HG03439 (cell line): ENCODE measurements at regions not wholly inside any gene's neighbourhood (a gene's known extent, or its start where the extent isn't known, plus 50 kb on each side); places are given as distances from the start of the nearest gene placed in this dataset.
"Not testable (repeated sequence)": the region's sequence is repeated elsewhere in the genome, so short reads cannot be mapped to it uniquely, and the experiment has no call there.

Source experiments
- ATAC-seq: cut with Tn5 transposase; IDR thresholded peaks from one replicate; pipeline ENCODE4 v1.9.1; 2021; ENCODE audit warnings: mild to moderate bottlenecking, moderate library complexity; ENCODE audit not compliant: unreplicated experiment

DNA sequence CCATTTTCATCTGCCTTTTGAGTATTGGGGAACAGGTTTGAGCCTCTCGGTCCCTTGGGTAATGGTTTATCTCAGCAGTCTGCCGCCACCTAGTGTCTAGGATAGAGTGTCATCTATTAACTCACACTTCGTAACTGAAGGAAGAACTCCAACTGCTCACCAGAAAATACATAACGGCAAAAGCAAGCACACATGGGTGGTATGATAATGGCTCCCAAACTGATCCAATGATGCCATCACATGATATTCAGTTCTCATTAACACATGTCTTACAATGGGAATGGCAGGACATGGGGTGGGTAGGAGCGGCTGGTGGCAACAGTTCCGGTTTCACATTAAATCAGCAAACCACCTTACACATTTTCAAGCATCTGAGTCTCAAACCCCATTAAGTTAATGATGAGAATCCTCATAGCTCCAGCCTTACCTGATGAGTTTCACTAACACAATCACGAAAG lies 110.7 kb upstream of the PHACTR1 start:
- peak; percentile 55 for ATAC-seq

GRCh38 chr6:12606616-12607015 lies 110.0 kb upstream of the PHACTR1 start:
- ATAC-seq, result no peak

DNA sequence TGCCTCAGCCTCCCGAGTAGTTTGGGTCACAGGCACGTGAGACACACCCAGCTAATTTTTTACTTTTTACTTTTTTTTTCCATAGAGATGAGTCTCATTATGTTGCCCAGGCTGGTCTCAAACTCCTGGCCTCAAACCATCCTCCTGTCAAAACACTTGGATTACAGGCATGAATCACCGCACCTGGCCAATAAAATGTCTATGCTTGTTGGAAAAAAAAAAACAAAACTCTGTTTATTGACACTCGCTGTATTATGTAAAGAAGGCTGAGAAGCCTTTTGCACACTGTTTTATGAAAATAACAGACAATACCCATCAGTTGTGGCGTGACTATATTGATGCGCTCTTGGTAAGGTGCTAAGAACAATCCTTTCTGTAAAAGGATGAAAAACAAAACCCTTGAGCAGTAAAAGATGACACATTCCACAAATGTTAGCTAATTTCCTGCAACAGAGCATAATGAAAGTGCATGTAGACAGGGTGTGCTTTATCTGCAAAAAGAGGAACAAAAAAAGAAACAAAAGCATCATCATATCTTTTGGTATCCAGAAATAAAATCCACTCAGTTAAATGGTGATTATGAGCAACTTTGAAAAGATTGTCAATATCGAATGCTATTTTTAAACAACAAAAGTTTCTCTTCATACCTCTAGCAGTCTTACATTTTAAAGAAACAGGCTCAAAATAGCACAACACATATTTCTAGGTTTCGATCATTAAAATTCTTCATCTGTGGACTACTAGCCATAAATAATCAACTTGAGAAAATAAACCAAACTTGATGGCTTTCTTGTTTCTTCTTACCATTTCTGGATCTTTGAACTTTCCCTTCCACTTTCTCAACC lies 108.3 kb upstream of the PHACTR1 start:
- peak; percentile 79 for ATAC-seq

- ATAC-seq, result peak; percentile 19
Measured at GRCh38 chr6:12608874-12609273, 107.7 kb upstream of the PHACTR1 start.

DNA sequence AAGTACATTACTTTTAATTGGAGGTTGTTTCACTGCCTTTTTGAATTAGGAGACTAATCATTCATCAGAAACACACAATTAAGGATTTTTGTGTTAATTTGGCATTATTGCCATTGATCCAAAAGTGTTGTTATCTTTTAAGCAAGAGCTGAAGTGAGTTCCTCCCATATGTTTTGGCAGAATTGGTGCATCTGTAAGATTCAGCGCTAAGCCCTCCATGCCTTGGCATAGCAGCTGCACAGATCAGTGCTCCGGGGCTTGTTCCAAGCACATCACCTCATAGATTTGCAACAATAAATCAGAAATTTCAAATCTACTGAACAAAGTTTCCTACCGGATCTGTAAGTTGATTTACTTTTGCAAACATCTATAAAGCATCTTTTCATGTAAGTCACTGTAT lies 106.8 kb upstream of the PHACTR1 start:
- ATAC-seq, result no peak

DNA sequence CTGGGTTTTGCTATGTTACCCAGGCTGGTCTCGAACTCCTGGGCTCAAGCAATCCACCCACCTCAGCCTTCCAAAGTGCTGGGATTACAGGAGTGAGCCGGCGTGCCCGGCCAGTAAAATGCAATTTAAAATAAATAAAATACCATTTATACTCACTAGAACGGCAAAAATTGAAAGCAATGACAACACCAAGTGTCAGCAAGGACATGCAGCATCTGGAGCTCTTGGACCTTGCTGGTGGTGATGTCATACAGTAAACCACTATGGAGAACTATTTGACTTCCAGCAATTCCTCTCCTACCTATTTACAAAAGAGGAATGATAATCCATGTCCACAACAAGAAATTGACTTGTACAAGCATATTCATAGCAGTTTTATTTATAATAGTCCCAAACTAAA lies 105.7 kb upstream of the PHACTR1 start:
- no peak for ATAC-seq

DNA sequence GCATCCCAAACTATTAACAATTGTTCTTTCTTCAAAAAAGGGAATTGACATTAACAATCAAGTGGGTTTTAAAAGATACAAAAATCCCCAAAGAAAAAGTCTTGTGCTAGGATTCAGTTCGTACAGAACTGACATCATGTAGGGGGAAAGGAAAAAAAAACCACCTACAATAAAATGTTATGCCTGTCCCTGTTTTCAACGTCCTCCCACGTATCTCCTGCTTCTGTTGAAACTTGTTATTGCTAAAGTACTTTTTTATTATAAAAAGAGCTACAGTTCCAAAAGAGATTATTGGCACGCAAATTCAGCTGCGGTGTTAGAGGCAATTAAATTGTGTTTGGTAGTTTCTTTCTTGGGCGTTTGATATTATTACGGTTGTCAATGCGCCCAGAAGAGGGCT lies 102.8 kb upstream of the PHACTR1 start:
- ATAC-seq, result no peak

DNA sequence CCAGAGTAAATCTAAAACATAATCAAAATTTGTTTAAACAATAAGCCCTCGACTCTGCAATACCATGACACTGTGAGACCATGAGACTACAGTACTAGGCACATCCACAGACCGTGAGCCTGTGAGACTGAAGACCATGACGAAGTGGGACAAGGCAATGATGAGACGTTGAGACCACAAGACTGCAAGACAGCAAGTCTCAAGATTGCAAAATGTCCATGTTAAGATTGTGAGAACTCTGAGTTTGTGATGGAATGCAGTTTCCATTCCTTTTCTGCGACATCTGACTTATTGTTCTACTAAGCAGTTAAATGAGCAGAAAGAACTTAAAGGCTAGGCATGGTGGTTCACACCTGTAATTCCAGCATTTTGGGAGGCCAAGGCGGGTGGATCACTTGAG lies 102.1 kb upstream of the PHACTR1 start:
- ATAC-seq, result no peak

- ATAC-seq, result no peak
Measured at GRCh38 chr6:12618296-12618695, 98.3 kb upstream of the PHACTR1 start.

- ATAC-seq, result no peak
Measured at GRCh38 chr6:12621754-12622153, 94.8 kb upstream of the PHACTR1 start.

- ATAC-seq, result no peak
Measured at GRCh38 chr6:12622566-12622965, 94.0 kb upstream of the PHACTR1 start.

DNA sequence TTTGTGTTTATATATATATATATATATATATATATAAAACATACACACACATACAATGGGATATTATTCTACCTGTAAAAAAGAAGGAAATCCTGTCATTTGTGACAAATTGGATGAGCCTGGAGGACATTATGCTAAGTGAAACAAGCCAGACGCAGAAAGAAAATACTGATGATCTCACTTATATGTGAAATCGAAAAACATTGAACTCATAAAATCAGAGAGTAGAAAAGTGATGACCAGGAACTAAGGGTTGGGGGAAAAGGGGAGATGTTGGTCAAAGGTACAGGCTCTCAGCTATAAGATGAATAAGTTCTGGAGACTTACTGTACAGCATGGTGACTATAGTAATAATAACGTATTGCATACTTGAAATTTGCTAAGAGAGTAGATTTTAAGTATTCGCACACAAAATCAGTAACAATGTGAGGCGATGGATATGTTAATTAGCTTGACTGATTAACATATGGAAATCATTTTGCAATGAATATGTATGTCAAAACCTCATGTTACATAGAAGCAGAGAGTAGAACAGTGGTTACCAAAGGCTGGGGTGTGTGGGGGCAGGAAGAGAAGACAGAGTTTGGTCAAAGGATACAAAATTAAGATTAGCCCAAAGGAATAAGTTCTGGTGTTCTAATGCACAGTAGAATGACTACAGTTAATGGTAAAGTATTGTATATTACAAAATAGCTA lies 92.3 kb upstream of the PHACTR1 start:
- no peak for ATAC-seq

DNA sequence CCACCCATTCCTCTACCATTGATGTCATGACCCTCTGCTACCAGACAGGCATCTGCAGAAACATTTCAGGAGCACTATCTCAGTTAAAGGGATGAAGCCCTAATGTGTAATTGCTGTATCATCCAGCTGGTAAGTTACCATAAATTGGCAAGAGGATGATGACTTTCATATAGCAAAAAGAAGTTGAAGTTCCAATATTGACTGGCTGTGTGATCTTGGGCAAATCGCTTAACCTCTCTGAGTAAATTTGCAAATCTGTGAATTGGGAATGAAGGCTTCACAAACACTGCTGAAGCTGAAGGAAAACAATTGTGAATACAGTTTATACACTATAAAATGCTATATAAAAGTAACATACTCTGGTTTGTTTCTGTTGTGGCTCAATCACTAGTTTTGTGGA lies 89.5 kb upstream of the PHACTR1 start:
- no peak for ATAC-seq

DNA sequence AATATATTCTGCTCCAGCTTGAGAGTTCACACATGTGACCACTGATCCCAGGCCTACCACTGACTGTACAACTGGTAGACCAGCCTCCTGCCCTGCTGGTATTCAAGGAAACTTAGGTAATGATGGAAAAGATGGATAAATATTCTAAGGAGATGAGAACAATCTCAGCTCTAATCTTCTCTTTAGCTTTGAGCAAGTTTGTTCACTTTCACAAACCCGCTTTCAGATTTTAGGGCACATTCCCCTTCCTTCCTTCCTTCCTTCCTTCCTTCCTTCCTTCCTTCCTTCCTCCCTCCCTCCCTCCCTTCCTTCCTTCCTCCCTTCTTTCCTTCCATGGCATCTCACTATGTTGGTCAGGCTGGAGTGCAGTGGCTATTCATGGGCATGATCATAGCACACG lies 88.2 kb upstream of the PHACTR1 start:
- no peak for ATAC-seq

GRCh38 chr6:12633746-12634145 lies 82.8 kb upstream of the PHACTR1 start:
- ATAC-seq, result not testable (repeated sequence)

GRCh38 chr6:12635375-12635774 lies 81.2 kb upstream of the PHACTR1 start:
- ATAC-seq, result no peak

DNA sequence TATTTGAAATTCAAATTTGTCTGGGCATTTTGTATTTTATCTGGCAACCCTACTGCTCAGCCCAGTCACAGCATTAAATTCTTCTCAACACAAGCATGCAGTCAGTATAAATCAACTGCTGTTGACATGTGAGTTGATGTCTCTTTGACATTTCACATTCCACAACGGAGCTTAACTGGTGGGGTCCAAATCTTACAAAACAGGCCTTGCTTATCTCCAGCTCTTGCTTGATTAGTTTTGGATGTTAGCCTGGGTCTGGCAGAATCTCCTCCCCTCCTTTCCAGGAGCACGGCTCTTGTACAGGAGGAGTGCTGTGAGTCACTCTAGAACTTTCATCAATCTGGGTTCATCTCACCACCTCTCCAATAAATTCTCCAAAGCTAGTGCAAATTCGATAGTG lies 80.8 kb upstream of the PHACTR1 start:
- no peak for ATAC-seq

DNA sequence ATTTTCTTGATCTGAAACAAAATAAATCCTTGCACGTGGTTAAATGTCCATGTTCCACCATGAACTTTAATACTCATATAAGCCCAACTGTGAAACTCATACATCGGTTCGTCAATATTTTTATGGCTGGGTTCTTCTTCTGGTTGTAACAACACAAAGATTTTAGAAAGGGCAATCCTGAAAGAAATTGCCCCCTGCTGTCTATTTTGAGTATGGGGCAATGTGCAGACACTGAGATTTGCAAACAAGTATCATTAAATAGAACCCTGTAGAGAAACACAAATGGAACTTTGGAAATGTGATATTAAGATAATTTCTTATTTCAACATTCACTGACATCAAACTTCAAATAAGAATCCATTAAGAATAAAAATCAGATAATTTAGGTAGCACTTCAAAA lies 80.2 kb upstream of the PHACTR1 start:
- ATAC-seq, result no peak

- ATAC-seq, result peak; percentile 77
Measured at GRCh38 chr6:12637960-12638641, 78.5 kb upstream of the PHACTR1 start.

DNA sequence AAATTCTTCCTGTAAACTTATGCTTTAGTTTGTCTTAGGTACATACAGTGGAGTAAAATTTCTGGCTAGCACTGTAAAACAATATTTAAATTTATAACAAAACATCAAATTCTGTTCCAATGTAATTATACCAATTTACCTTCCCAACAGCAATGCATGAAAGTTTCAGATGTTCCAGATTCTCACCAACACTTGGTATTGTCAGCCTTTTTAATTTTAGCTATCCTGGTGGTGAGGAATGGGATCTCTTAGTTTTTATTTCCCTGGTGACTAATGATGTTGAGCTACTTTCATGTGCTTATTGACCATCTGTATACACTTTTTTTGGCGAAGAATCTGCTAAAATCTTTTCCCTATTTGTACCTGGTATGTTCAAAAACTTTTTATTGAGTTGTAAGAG lies 76.1 kb upstream of the PHACTR1 start:
- no peak for ATAC-seq

DNA sequence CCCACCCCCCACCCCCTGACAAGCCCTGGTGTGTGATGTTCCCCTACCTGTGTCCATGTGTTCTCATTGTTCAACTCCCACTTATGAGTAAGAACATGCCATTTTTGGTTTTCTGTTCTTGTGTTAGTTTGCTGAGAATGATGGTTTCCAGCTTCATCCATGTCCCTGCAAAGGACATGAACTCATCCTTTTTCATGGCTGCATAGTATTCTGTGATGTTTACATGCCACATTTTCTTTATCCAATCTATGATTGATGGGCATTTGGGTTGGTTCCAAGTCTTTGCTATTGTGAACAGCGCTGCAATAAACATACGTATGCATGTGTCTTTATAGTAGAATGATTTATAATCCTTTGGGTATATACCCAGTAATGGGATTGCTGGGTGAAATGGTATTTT lies 74.8 kb upstream of the PHACTR1 start:
- not testable (repeated sequence) for ATAC-seq

GRCh38 chr6:12645941-12646340 lies 70.6 kb upstream of the PHACTR1 start:
- ATAC-seq, result no peak
